GM18870 (cell line): ENCODE measurements at regions not wholly inside any gene's neighbourhood (a gene's known extent, or its start where the extent isn't known, plus 50 kb on each side); places are given as distances from the start of the nearest gene placed in this dataset.

Source experiments
- ATAC-seq: cut with Tn5 transposase; IDR thresholded peaks from one replicate; pipeline ENCODE4 v1.9.1; 2021; ENCODE audit warnings: moderate library complexity; ENCODE audit not compliant: unreplicated experiment

GRCh38 chr4:83866834-83867621, 331.1 kb downstream of the GPAT3 start:
- ATAC-seq: no peak

GRCh38 chr4:83865417-83866150, 329.7 kb downstream of the GPAT3 start:
- ATAC-seq: no peak

- no peak for ATAC-seq
These were observed 328.3 kb downstream of the GPAT3 start for GRCh38 chr4:83864097-83864817.

GRCh38 chr4:83862471-83862870, 326.6 kb downstream of the GPAT3 start:
- ATAC-seq: no peak

- no peak for ATAC-seq
These were observed 324.3 kb downstream of the GPAT3 start for GRCh38 chr4:83860200-83860599.

- no peak for ATAC-seq
These were observed 322.2 kb downstream of the GPAT3 start for GRCh38 chr4:83858131-83858530.

- no peak for ATAC-seq
These were observed 319.1 kb downstream of the GPAT3 start for GRCh38 chr4:83855044-83855443.

GRCh38 chr4:83852085-83852451, 316.2 kb downstream of the GPAT3 start:
- no peak for ATAC-seq

GRCh38 chr4:83851261-83852084, 315.6 kb downstream of the GPAT3 start:
- no peak for ATAC-seq

- no peak for ATAC-seq
These were observed 314.5 kb downstream of the GPAT3 start for GRCh38 chr4:83850435-83850834.

- ATAC-seq: no peak
These were observed 310.4 kb downstream of the GPAT3 start for GRCh38 chr4:83846193-83846830.

GRCh38 chr4:83839615-83840014, 303.7 kb downstream of the GPAT3 start:
- no peak for ATAC-seq

GRCh38 chr4:83837614-83838308, 301.9 kb downstream of the GPAT3 start:
- no peak for ATAC-seq

GRCh38 chr4:83833920-83834319, 298.0 kb downstream of the GPAT3 start:
- no peak for ATAC-seq

- no peak for ATAC-seq
These were observed 296.4 kb downstream of the GPAT3 start for GRCh38 chr4:83832110-83832825.

GRCh38 chr4:83831588-83831987, 295.7 kb downstream of the GPAT3 start:
- ATAC-seq: no peak

- no peak for ATAC-seq
These were observed 294.4 kb downstream of the GPAT3 start for GRCh38 chr4:83830138-83830888.

- no peak for ATAC-seq
These were observed 292.7 kb downstream of the GPAT3 start for GRCh38 chr4:83828601-83829000.
